ENCODE measurements at regions not wholly inside any gene's neighbourhood (a gene's known extent, or its start where the extent isn't known, plus 50 kb on each side); places are given as distances from the start of the nearest gene placed in this dataset.

- TF ChIP-seq CTCF (conservative IDR thresholded peaks at IDR 0.05; ENCODE audit: low read depth, low read length): no peak
- TF ChIP-seq NFE2L2 (IDR thresholded peaks at IDR 0.05; ENCODE audit: low read depth, low read length): no peak
- TF ChIP-seq POLR2A (IDR thresholded peaks at IDR 0.05; ENCODE audit: low read depth, low read length): no peak
- TF ChIP-seq RCOR1 (IDR thresholded peaks at IDR 0.05; ENCODE audit: insufficient replicate concordance, low read length): no peak
- no peak for TF ChIP-seq MXI1 (IDR thresholded peaks at IDR 0.05; ENCODE audit: borderline replicate concordance, low read depth, low read length)
- no peak for TF ChIP-seq USF2 (IDR thresholded peaks at IDR 0.05; ENCODE audit: low read depth, low read length)
- no peak for TF ChIP-seq ELK1 (IDR thresholded peaks at IDR 0.05; ENCODE audit: borderline replicate concordance, low read depth, low read length)
- TF ChIP-seq RAD21 (IDR thresholded peaks at IDR 0.05; ENCODE audit: low read length): no peak
- no peak for TF ChIP-seq RFX5 (IDR thresholded peaks at IDR 0.05; ENCODE audit: low read depth, low read length)
Observed at GRCh38 chr13:80671773-80672172, 330.8 kb upstream of the SPRY2 start.

Measured in IMR-90 (cell line).